HL-60 (cell line): ENCODE measurements at regions not wholly inside any gene's neighbourhood (a gene's known extent, or its start where the extent isn't known, plus 50 kb on each side); places are given as distances from the start of the nearest gene placed in this dataset.

ENCODE experiments used
- CTCF ChIP-seq: IDR thresholded peaks from one replicate; pipeline ENCODE4 v1.5.1; 2011; ENCODE audit warnings: low read length, control low read depth, inconsistent platforms; ENCODE audit not compliant: insufficient read depth
- REST ChIP-seq: IDR thresholded peaks from 2 replicates; pipeline ENCODE4 v1.6.1; 2012; ENCODE audit warnings: low read depth; ENCODE audit not compliant: insufficient replicate concordance

GRCh38 chr2:176546550-176546949 lies 277.3 kb downstream of the MTX2 start:
- TF ChIP-seq CTCF, result no peak
- TF ChIP-seq REST, result no peak
